Cardiac muscle cell (in vitro differentiated cells and primary cell): ENCODE measurements at regions not wholly inside any gene's neighbourhood (a gene's known extent, or its start where the extent isn't known, plus 50 kb on each side); places are given as distances from the start of the nearest gene placed in this dataset.

Source experiments
- DNase-seq, 2 donors: peaks; one replicate each; pipeline versions ENCODE4 v3.0.0 to v3.0.0-alpha.2; 2010 to 2017; ENCODE audit warnings: low read depth in 1 of 2, low spot score in 1 of 2
- H3K27ac ChIP-seq: fragments of 200-600 bp; sonication (generic); 2 replicates; pipeline ENCODE4 v1.5.1; 2016
- H3K27me3 ChIP-seq: fragments of 200-600 bp; sonication (generic); 2 replicates; pipeline ENCODE4 v1.6.0; 2016; ENCODE audit warnings: control low read depth
- H3K36me3 ChIP-seq: fragments of 200-600 bp; sonication (generic); 2 replicates; pipeline ENCODE4 v1.5.1; 2016; ENCODE audit warnings: control low read depth
- H3K4me1 ChIP-seq: fragments of 200-600 bp; sonication (generic); 2 replicates; pipeline ENCODE4 v1.8.1; 2017; ENCODE audit warnings: low read depth, mild to moderate bottlenecking, mixed run types
- H3K4me3 ChIP-seq: fragments of 200-600 bp; sonication (generic); 2 replicates; pipeline ENCODE4 v1.5.1; 2016; ENCODE audit warnings: mild to moderate bottlenecking
- H3K9me3 ChIP-seq: fragments of 200-600 bp; sonication (generic); 2 replicates; pipeline ENCODE4 v1.5.1; 2017; ENCODE audit warnings: low read depth, mild to moderate bottlenecking, control low read depth
- CTCF ChIP-seq: IDR thresholded peaks from 2 replicates; pipeline ENCODE4 v1.5.1; 2012; ENCODE audit warnings: low read depth, mild to moderate bottlenecking, low read length

- no peaks in the 10 kb centered on the region for H3K4me1 ChIP-seq
- H3K4me3 ChIP-seq: no peak overlapping the region
- TF ChIP-seq CTCF: no peak
- H3K27me3 ChIP-seq: no peaks in the 10 kb centered on the region
- H3K36me3 ChIP-seq: no peaks in the 10 kb centered on the region
- H3K9me3 ChIP-seq: no peaks in the 10 kb centered on the region
- H3K27ac ChIP-seq: no peak overlapping the region
- DNase-seq: no peak
Measured at GRCh38 chr1:36733748-36734147, 251.0 kb upstream of the CSF3R start.

DNA sequence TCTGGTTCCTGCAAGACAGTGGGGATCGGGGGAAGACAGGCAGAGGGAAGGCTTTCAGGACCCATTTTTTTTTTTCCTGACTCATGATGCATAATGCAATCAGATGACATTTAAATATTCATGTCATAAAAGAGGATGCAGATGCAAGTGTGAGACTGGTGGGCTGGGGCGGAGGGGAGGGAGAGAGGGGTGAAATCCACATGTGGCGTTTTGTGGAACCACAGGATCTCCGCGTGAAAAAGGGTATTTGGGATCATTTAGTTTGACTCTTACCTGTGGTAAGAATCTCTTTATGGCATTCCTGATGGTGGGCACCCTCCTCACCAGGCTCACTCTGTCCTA is 249.3 kb upstream of the CSF3R start:
- TF ChIP-seq CTCF: no peak
- DNase-seq: no peak
- Histone ChIP-seq H3K4me3 (no peak overlapping the region), H3K27me3 (no peaks in the 10 kb centered on the region), H3K36me3 (no peaks in the 10 kb centered on the region), H3K4me1 (no peaks in the 10 kb centered on the region), H3K9me3 (no peaks in the 10 kb centered on the region), H3K27ac (no peak overlapping the region)

GRCh38 chr1:36731226-36732014 is 248.7 kb upstream of the CSF3R start:
- H3K27me3 ChIP-seq: no peaks in the 10 kb centered on the region
- no peaks in the 10 kb centered on the region for H3K4me1 ChIP-seq
- H3K36me3 ChIP-seq: no peaks in the 10 kb centered on the region
- DNase-seq: no peak
- TF ChIP-seq CTCF: no peak
- H3K27ac ChIP-seq: no peak overlapping the region
- no peaks in the 10 kb centered on the region for H3K9me3 ChIP-seq
- no peak overlapping the region for H3K4me3 ChIP-seq

DNA sequence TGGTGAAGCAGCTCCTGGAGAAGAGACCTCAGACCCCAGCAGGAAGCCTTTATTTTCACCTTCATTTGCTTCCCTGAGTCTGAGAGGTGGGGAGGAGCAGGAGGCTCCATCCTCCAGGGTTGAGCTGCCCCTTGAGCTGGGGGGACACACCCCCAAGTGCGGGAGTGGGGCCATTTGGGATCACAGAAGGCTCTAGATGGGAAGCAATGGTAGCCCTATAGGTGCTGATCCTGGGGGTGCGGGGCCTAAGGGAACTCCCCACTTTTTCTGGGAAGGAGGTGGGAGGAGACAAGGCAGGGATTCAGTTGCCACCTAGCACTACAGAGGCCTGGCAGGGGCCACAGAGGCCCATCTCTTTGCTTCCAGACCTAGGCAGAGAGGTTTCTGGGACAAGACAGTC is 247.9 kb upstream of the CSF3R start:
- Histone ChIP-seq H3K36me3 (no peaks in the 10 kb centered on the region), H3K9me3 (no peaks in the 10 kb centered on the region), H3K4me1 (no peaks in the 10 kb centered on the region), H3K27ac (no peak overlapping the region), H3K27me3 (no peaks in the 10 kb centered on the region), H3K4me3 (no peak overlapping the region)
- no peak for DNase-seq
- no peak for TF ChIP-seq CTCF

DNA sequence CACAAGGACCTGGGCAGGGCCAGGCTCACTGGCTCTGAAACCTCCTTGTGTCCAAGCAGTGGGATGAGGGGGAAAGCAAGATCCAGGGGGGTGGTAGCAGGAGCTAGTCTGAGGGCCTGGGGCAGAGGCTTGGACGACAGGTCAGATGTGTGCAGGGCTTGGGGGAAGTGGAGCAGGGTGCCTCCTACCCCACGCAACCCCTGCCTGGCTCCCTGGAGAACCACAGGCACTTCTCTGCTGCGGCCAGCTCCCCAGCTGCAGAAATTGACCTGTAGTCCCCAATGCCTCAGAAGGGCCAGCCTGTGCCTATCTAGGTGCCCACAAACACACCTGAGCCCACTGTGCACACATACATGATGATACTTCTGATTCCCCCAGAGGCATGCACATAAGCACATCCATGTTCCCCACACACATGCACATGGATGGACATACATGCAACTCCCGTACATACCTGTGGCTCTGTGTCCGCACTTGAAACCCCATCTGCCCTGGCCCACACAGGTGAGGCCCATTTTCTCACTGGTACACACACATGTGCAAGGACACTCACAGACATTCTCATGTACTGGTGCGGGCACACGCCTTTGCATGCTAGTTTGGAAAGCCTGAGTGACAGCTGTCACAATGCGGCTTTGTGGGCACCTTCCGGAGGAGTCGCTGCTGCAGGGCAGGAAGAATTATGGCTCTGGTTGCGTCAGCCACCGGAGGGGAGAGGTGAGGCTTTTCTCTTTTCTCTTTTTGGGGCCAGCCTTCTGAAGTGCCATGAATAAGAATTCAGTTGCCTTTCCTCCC is 247.2 kb upstream of the CSF3R start:
- TF ChIP-seq CTCF: no peak
- no peaks in the 10 kb centered on the region for H3K36me3 ChIP-seq
- no peak for DNase-seq

More for the DNA sequence above, 247.2 kb upstream of the CSF3R start:
- Histone ChIP-seq H3K27ac (no peak overlapping the region), H3K27me3 (no peaks in the 10 kb centered on the region), H3K4me3 (no peak overlapping the region), H3K9me3 (no peaks in the 10 kb centered on the region), H3K4me1 (no peaks in the 10 kb centered on the region)
